Transverse colon (tissue), 4 donors: ENCODE measurements at regions not wholly inside any gene's neighbourhood (a gene's known extent, or its start where the extent isn't known, plus 50 kb on each side); places are given as distances from the start of the nearest gene placed in this dataset.

Source experiments
- POLR2A ChIP-seq: fragments of 450-650 bp; IDR thresholded peaks from one replicate; pipeline ENCODE4 v1.6.1; 2016; ENCODE audit warnings: antibody characterized with exemption, mild to moderate bottlenecking, moderate library complexity
- POLR2AphosphoS5 ChIP-seq, 3 donors: sonication (generic); formaldehyde crosslinking; IDR thresholded peaks; one replicate each; pipeline ENCODE4 v1.6.1; 2016; ENCODE audit warnings: antibody characterized with exemption in 3 of 3
- TF ChIP-seq, protein P1 (sequence below), 5 experiments: fragments of 200-600 bp in 3 of 5; fragments of 450-650 bp in 2 of 5; sonication (generic) in 3 of 5; IDR thresholded peaks; 1 replicate in 2 of 5; 2 replicates in 3 of 5; pipeline ENCODE4 v1.5.1; 2016 to 2017; ENCODE audit warnings: antibody characterized with exemption in 5 of 5, inconsistent platforms in 3 of 5, mild to moderate bottlenecking in 2 of 5, moderate library complexity in 1 of 5

DNA sequence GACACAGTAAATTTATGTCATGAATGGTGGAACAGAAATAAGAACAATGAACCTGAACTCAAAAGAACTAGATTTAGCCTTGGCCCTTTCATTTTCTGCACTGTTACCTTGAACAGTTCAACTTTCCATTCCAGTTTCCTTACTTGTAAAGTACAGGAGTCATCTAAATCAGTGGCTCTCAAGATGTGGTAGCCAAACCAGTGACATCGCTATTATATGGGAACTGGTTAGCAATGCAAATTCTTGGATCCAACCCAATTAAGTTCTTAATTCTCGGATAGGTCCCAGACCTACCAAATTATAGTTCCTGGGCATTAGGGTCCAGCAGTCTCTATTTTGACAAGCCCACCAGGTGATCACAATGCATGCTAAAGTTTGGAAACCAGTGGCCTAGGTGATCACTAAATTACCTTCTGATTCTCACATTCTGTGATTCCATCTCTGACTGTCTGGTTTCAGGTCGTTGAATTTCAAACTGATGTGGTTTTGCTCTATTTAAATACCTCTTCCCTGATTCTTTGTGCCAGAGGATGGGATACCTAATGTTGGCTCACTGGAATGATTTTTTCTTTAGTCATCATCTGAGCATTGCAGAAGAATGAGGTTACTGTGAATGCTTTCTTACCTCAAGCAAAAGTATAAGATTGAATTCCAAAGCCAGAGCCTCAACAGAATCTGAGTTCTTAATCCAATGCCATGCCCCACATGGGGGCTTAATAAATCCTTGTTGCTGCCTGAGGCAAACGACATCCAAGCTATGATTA, 253.8 kb downstream of the ENC1 start:
- TF ChIP-seq POLR2AphosphoS5 (IDR thresholded peaks at IDR 0.05) (no peak), POLR2A (no peak)
- TF ChIP-seq, protein P1, sequence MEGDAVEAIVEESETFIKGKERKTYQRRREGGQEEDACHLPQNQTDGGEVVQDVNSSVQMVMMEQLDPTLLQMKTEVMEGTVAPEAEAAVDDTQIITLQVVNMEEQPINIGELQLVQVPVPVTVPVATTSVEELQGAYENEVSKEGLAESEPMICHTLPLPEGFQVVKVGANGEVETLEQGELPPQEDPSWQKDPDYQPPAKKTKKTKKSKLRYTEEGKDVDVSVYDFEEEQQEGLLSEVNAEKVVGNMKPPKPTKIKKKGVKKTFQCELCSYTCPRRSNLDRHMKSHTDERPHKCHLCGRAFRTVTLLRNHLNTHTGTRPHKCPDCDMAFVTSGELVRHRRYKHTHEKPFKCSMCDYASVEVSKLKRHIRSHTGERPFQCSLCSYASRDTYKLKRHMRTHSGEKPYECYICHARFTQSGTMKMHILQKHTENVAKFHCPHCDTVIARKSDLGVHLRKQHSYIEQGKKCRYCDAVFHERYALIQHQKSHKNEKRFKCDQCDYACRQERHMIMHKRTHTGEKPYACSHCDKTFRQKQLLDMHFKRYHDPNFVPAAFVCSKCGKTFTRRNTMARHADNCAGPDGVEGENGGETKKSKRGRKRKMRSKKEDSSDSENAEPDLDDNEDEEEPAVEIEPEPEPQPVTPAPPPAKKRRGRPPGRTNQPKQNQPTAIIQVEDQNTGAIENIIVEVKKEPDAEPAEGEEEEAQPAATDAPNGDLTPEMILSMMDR (IDR thresholded peaks at IDR 0.05): no peak
